Left lobe of liver (tissue), 2 donors: ENCODE measurements at regions not wholly inside any gene's neighbourhood (a gene's known extent, or its start where the extent isn't known, plus 50 kb on each side); places are given as distances from the start of the nearest gene placed in this dataset.
"Not testable (repeated sequence)": the region's sequence is repeated elsewhere in the genome, so short reads cannot be mapped to it uniquely, and the experiment has no call there.

Experiments used
- ATAC-seq: fragments of 200-7000 bp; cut with Tn5 transposase; one replicate; pipeline ENCODE4 v1.9.1; 2020; ENCODE audit warnings: mild to moderate bottlenecking, moderate library complexity
- DNase-seq: peaks from one replicate; pipeline ENCODE4 v3.0.0-alpha.2; 2020; ENCODE audit warnings: low spot score
- donor health status: DM: no; HTN: no; CAD: no; lungs with moderate emphysema.
- donor health status: DM: no; HTN: yes; CAD: no.

GRCh38 chr4:84147831-84148230, 351.3 kb downstream of the NKX6-1 start:
- DNase-seq (no peak), ATAC-seq (no peak)

GRCh38 chr4:84146300-84146959, 352.7 kb downstream of the NKX6-1 start:
- no peak for DNase-seq
- ATAC-seq, result no peak

GRCh38 chr4:84145176-84145575, 353.9 kb downstream of the NKX6-1 start:
- no peak for ATAC-seq
- no peak for DNase-seq

GRCh38 chr4:84126911-84127310, 372.2 kb downstream of the NKX6-1 start:
- not testable (repeated sequence) for DNase-seq, ATAC-seq

- DNase-seq (no peak), ATAC-seq (no peak)
Observed at GRCh38 chr4:84126061-84126787, 372.9 kb downstream of the NKX6-1 start.

- ATAC-seq, result no peak
- no peak for DNase-seq
Observed at GRCh38 chr4:84110040-84110439, 389.1 kb downstream of the NKX6-1 start.

- not testable (repeated sequence) for ATAC-seq, DNase-seq
Observed at GRCh38 chr4:84101653-84102625, 397.2 kb downstream of the NKX6-1 start.

- no peak for ATAC-seq
Observed at GRCh38 chr4:84100071-84100470, 399.0 kb downstream of the NKX6-1 start.

GRCh38 chr4:84099599-84099998, 399.5 kb downstream of the NKX6-1 start:
- no peak for DNase-seq
- ATAC-seq, result no peak

More at GRCh38 chr4:84100071-84100470, 399.0 kb downstream of the NKX6-1 start:
- no peak for DNase-seq

- no peak for DNase-seq
Observed at GRCh38 chr4:84091266-84091665, 407.8 kb downstream of the NKX6-1 start.

GRCh38 chr4:84089652-84090437, 409.2 kb downstream of the NKX6-1 start:
- ATAC-seq, result no peak
- no peak for DNase-seq

More at GRCh38 chr4:84091266-84091665, 407.8 kb downstream of the NKX6-1 start:
- ATAC-seq, result no peak

GRCh38 chr4:84085986-84086385, 413.1 kb downstream of the NKX6-1 start:
- ATAC-seq, result no peak
- DNase-seq, result no peak

- DNase-seq, result no peak
- ATAC-seq, result no peak
Observed at GRCh38 chr4:84070289-84070688, 428.8 kb downstream of the NKX6-1 start.

- ATAC-seq (no peak), DNase-seq (no peak)
Observed at GRCh38 chr4:84063619-84064018, 435.5 kb downstream of the NKX6-1 start.

- ATAC-seq (no peak), DNase-seq (no peak)
Observed at GRCh38 chr4:84058201-84058600, 440.9 kb downstream of the NKX6-1 start.

GRCh38 chr4:84051639-84052038, 447.5 kb downstream of the NKX6-1 start:
- DNase-seq, result no peak

GRCh38 chr4:84051089-84051488, 448.0 kb downstream of the NKX6-1 start:
- no peak for DNase-seq

More at GRCh38 chr4:84051639-84052038, 447.5 kb downstream of the NKX6-1 start:
- ATAC-seq, result no peak

GRCh38 chr4:84050015-84050414, 449.1 kb downstream of the NKX6-1 start:
- DNase-seq, result no peak

More at GRCh38 chr4:84051089-84051488, 448.0 kb downstream of the NKX6-1 start:
- no peak for ATAC-seq

GRCh38 chr4:84046551-84046950, 452.5 kb downstream of the NKX6-1 start:
- no peak for DNase-seq

More at GRCh38 chr4:84050015-84050414, 449.1 kb downstream of the NKX6-1 start:
- ATAC-seq, result no peak

GRCh38 chr4:84041426-84041825, 457.7 kb downstream of the NKX6-1 start:
- ATAC-seq (no peak), DNase-seq (no peak)

More at GRCh38 chr4:84046551-84046950, 452.5 kb downstream of the NKX6-1 start:
- no peak for ATAC-seq
